GM12875 (cell line): ENCODE measurements at regions not wholly inside any gene's neighbourhood (a gene's known extent, or its start where the extent isn't known, plus 50 kb on each side); places are given as distances from the start of the nearest gene placed in this dataset.
"Not testable (repeated sequence)": the region's sequence is repeated elsewhere in the genome, so short reads cannot be mapped to it uniquely, and the experiment has no call there.

Experiments
- H3K4me3 ChIP-seq: one replicate; pipeline ENCODE4 v1.5.1; 2011; ENCODE audit warnings: low read depth, low read length, control low read depth
- CTCF ChIP-seq: IDR thresholded peaks from 2 replicates; pipeline ENCODE4 v1.5.1; 2011; ENCODE audit warnings: low read depth, mild to moderate bottlenecking, control low read depth, inconsistent platforms, low read length, moderate library complexity, borderline replicate concordance; ENCODE audit not compliant: insufficient read depth

DNA sequence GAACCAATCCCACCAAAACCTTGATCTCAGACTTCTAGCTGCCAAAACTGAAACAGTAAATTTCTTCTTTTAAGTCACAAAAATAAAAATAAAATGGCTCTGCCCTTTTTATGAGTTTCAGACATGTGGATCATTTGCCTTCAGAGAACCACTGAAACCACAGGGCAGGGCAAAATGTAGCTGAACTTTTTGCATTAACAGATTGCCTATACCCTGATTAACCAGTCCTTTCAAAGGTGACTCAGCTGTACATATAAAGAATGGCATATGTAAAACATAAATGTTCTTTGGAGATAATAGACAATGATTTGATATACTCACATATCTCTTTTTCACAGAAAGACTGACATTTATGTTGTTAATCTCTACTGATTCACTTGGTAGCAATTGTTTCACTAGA lies 187.1 kb upstream of the GRIN3A start:
- no peak for TF ChIP-seq CTCF

GRCh38 chr9:101923451-101923850 lies 185.0 kb upstream of the GRIN3A start:
- no peak for TF ChIP-seq CTCF

More for the DNA sequence above, 187.1 kb upstream of the GRIN3A start:
- H3K4me3 ChIP-seq: no peak overlapping the region

DNA sequence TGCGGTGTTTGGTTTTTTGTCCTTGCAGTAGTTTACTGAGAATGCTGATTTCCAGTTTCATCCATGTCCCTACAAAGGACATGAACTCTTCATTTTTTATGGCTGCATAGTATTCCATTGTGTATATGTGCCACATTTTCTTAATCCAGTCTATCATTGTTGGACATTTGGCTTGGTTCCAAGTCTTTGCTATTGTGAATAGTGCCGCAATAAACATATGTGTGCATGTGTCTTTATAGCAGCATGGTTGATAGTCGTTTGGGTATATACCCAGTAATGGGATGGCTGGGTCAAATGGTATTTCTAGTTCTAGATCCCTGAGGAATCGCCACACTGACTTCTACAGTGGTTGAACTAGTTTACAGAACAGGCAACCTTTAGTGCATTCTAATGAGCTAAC lies 178.5 kb upstream of the GRIN3A start:
- not testable (repeated sequence) for H3K4me3 ChIP-seq

More at GRCh38 chr9:101923451-101923850, 185.0 kb upstream of the GRIN3A start:
- no peak overlapping the region for H3K4me3 ChIP-seq

DNA sequence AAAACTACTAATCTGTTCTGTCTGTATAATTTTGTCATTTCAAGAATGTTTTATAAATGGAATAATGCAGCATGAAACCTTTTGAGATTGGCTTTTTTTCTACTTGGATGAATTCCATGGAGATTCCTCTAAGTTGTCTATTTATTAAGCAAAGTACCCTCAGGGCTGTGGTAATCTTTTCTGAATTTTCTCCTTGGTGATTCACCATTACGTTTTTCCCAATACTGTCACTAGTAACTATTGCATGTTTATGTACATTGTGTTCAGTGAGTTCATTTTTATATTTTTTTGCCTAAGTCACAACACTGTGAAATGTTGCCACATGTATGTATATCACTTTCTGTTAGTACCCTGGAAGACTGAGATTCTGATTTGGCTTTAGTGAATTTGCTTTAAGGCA lies 177.0 kb upstream of the GRIN3A start:
- H3K4me3 ChIP-seq: no peak overlapping the region
- no peak for TF ChIP-seq CTCF

DNA sequence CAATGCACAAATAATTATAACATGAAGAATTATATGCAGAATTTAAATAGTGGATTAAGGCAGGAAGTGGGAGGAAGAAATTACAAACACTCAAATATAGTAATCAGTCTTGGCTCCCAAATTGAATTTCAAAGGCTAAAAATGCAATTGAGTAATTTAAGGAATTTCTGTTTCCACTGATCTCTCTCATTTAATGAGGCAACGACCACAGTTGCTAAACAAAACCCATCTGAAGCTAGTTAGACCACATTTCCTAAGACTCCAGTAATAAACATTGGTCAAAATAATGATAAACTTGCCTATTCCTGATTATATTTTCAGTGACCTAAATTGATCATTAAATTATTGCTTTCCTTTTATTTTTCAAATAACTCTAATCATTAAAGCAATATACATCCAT lies 174.3 kb upstream of the GRIN3A start:
- H3K4me3 ChIP-seq: no peak overlapping the region
- TF ChIP-seq CTCF: no peak

DNA sequence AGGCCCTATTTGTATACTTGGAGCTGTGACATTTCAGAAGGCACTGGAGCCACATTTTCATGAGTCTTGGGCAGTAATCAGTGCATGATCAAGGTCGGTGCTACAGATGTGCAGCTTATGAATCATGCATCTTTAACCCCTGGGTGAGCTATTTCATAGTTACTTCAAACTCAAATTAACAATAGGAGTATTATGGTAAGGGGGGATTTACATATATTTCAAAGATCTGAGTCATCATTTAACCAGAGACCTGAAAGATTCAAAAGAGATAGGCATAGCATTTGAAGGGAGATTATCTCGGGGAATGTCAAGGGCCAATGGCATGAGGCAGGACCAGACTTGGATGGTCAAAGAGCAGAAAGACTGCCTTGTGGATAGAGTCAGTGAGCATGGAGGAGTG lies 169.0 kb upstream of the GRIN3A start:
- H3K4me3 ChIP-seq: no peak overlapping the region
- no peak for TF ChIP-seq CTCF

- no peak for TF ChIP-seq CTCF
- H3K4me3 ChIP-seq: no peak overlapping the region
These were observed 166.4 kb upstream of the GRIN3A start for GRCh38 chr9:101904845-101905244.

DNA sequence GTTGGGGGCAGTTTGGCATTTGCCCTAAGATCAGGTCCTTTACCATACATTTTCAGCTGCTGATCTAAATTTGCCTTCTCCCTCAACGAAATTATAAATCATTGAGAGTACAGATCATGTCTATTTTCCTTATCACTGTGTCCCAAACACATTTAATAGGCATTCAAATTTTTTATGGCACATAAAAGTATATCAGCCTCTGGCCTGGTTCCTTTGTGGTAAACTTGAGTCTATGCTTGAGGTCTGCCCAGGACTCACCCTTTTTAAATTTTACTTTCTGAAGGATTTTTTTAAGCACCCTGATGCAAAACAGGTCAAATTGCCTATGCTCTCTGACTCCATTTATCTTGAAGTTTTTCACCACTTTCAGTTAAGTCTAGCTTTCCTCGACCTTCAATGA lies 163.6 kb upstream of the GRIN3A start:
- no peak overlapping the region for H3K4me3 ChIP-seq

More for the DNA sequence above, 163.6 kb upstream of the GRIN3A start:
- TF ChIP-seq CTCF: no peak
